Head of caudate nucleus (tissue), 42 donors: ENCODE measurements at regions not wholly inside any gene's neighbourhood (a gene's known extent, or its start where the extent isn't known, plus 50 kb on each side); places are given as distances from the start of the nearest gene placed in this dataset.

ENCODE experiments used
- DNase-seq, 42 donors: peaks; one replicate each; pipeline versions ENCODE4 v3.0.0 to v3.0.0-alpha.2; 2020 to 2021; ENCODE audit warnings: mixed read lengths in 7 of 42
- intact Hi-C: fragments of 100-400 bp; cut with DNase I; formaldehyde crosslinking; loops from one replicate; pipeline ENCODE4 v1.15.0; 2022

DNA sequence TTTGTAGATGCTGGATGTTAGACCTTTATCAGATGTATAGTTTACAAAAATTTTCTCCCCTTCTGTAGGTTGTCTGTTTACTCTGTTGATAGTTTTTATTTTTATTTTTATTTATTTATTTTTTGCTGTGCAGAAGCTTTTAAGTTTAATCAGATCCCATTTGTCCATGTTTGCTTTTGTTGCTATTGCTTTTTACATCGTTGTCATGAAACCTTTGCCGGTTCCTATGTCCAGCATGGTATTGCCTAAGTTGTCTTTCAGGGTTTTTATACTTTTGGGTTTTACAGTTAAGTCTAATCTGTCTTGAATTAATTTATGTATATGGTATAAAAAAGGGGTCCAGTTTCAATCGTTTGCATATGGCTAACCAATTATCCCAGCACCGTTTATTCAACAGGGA, 819.5 kb downstream of the KCNT2 start:
- no peak for DNase-seq
- intact Hi-C loops = no loop called here

DNA sequence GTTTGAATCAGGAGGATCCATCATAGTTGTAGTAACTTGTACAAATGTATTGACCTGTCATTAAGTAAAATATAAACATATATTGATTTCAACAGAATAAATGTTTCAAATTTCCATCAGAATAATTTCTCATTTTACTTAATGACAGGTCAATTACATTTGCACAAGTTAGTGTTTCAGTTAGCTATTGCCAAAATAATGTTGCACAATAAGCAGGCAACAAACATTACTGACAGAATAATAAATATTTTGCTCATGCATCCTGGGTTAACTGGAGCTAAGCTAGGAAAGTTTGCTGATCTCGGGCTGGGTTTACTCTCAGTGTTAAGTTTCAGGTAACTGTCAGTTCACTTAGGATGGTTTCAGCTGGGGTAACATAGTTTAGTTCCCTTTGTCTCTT, 822.4 kb downstream of the KCNT2 start:
- intact Hi-C loops = no loop called here
- no peak for DNase-seq

DNA sequence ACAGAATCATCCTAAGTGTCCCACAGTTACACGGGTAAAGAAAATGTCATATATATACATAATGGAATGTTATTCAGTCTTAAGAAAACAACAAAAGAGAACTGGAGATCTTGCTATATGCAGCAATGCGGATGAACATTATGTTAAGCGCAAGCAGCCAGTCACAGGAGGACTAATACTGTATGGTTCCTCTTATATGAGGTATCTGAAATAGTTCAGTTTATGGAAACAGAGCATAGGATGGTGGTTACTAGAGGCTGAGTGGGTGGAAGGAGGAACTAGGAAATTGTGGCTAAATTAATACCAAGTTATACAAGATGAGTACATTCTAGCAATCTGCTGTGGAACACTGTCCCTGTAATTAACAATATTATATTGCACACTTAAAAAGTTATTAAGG, 834.3 kb downstream of the KCNT2 start:
- intact Hi-C loops = no loop called here
- DNase-seq = no peak

DNA sequence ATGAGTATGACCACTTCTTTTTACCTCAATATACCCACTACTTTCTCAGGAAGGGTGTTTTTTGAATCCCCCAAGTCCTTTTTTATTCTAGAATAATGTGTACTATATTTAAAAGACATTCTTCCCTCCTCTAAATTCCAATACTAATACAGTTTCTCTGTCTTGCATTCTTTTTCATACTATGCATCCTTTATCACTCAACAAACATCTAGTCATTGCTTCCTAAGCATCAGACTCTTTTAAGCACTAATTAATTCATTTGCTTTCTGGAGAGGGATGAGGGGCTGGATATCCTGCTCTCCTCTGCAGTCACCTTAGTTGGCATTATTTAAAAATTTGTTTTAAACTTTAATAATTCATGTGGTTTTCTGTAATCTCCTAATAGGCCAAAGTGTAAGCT, 838.8 kb downstream of the KCNT2 start:
- intact Hi-C loops = no loop called here

DNA sequence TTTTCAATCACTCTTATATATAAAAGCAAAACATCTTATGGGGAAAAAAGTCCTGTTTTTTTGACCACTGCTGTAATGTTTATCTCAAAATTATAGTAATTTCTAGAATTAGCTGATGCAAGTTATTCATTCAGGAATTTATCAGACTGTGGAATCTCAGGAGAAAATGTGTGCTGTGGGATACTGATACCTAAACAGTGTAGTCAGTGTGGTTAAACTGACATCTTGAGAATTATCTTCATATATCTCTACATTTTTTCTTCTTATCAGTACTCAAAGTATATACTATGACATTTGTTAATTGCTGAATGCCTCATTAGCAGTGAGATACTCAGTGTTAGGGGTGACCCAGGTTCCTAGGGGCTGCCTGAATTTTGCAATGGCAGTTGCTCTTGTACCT, 839.3 kb downstream of the KCNT2 start:
- DNase-seq = no peak

More for the DNA sequence above, 838.8 kb downstream of the KCNT2 start:
- no peak for DNase-seq

DNA sequence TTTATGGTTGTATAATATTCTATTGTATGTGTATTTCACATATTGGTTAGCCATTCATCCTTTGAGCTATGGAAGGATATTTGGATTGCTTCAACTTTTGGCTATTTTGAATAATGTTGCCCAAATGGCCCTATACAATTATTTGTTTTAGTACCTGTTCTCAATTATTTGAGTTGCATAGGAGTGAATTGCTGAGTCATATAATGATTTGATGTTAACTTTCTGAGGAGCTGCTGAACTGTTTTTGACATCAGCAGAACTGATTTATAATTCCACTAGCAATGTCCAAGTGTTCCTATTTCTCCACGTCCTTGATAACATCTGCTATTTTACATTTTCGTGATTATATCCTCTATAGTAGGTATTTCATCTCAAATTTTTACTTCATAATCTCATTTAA, 839.9 kb downstream of the KCNT2 start:
- intact Hi-C loops = no loop called here
- DNase-seq = no peak

More for the DNA sequence above, 839.3 kb downstream of the KCNT2 start:
- intact Hi-C loops = no loop called here

DNA sequence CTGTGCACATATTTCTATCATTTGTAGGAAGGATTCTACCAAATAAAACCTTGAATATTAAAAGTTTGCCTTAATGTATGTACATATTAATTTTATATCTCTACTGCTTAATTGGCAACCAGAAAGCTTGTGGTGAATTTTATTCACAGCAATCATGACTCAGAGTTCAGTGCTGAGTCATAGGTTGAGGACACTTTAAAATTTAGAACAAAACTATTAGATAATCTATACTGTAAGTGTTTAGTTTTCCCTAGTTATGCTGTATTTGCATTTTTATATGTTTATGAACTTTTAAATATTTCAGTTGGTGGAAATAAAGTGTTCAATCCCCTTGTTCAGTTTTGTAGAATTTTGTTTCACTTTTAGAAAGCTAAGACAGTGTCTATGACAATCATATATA, 841.5 kb downstream of the KCNT2 start:
- no peak for DNase-seq
- intact Hi-C loops = no loop called here

DNA sequence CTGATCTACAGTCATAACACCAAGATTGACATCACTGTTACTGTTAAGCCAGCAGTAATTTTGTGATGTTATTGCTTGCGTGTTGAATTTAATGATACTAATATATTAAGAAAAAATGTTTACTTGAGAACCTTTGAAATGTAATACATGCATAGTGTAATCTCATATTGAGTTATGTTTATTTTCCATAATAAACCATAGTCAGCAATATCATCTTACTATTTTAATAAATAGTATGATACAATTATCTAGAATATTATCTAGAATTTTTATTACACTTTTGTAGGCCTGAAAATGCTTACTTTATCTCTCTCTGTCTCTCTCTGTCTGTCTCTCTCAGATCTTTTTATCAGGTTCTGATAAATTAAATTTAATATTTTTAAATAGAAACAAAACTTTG, 843.1 kb downstream of the KCNT2 start:
- intact Hi-C loops = no loop called here

DNA sequence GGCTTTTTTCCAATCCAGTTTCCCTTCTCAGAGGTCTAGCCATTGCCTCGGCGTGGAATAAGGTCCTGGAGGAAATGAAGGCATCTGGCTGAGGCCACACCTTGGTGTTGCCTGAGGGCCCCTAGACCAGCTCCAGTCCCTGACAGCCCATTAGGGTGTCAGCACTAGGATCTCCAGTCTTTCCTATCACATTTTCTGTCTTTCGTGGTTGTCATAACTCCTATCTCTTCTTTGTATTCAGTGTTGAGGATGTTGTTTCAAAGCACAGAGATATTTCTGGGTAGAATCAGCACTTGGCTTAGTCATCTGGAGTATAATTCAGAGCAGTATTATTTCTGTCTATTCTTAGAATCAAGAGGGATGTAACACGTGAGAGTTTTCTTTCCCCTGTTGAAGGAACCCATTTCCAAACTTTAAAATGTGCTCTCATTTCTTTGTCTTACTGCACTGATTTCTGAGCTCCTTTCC, 844.3 kb downstream of the KCNT2 start:
- intact Hi-C loops = no loop called here
- no peak for DNase-seq

More for the DNA sequence above, 843.1 kb downstream of the KCNT2 start:
- DNase-seq = no peak

DNA sequence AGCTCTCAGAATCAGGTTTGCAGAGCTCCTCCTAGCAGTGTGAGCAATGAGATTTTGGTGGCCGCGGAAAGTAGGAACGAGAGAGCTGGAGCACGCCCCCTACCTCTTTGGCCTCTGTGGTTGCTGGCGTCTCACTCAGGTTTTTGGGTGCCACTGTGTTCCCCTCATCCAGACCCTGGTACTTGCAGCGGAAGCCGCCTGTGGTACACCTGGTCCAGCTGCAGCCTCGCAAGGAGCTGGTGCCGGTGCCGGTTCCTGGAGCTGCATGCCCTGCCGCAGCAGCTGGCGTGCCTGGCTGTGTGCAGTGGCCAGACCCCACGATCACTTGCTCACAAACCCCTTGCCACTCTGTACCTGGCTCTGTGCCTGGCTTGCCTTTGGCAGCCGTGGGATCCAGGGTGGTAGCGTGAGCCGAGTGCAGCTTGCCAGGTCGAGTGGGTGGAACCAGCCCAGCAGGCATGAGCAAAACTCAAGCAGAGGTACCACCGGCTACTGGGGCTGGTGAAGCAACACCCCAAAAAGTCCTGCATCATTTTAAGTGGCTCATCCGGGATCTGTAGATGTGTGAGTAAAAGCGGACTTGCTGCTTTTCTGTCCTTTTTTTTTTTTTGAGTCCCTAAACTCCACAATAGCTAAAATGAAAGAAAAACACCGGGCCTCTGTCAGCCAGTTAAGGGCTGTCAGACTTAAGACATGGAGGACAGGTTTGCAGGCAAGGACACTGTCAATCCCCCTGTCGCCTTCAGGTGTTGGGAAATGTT, 844.9 kb downstream of the KCNT2 start:
- peak in 5 of 42 donors; percentile 3 to 36 (median 11) for DNase-seq
- intact Hi-C loops = no loop called here

DNA sequence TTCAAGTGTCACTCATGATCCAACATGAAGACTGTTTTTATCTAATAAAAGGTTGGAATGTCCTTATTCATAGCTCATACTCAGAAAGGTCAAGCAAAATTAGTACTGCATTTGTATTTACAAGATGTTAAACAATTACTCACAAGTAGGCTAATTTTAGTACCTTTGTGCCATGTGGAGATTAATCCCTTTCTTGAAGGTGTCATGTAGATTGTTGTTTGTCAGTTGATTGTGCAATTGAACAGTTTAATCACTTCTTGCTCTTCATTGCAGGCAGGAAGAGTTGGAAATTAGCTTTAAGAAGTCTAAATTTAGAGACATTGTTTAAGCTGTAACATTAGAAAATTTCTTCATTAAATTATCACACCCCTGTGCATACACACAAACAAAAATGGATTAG, 847.1 kb downstream of the KCNT2 start:
- intact Hi-C loops = no loop called here
- DNase-seq = no peak

DNA sequence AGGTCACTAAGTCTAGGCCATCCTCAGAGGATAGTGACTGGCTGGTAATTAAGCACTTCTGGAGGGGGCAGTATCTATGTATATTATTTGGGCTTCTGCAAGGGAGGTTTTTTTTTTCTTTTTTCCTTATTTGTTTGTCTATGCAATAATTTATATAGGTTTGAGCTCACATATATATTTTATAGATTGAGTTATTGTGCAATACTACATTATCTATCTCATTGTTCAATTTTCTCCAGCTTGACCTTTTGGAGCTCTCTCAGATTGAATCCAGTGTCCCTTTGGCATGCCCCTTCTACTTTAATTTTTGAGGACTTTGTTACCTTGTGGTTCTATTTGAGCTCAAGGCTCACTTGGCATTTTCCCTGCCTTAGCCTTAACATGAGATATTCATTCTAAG, 852.1 kb downstream of the KCNT2 start:
- no peak for DNase-seq
- intact Hi-C loops = no loop called here

DNA sequence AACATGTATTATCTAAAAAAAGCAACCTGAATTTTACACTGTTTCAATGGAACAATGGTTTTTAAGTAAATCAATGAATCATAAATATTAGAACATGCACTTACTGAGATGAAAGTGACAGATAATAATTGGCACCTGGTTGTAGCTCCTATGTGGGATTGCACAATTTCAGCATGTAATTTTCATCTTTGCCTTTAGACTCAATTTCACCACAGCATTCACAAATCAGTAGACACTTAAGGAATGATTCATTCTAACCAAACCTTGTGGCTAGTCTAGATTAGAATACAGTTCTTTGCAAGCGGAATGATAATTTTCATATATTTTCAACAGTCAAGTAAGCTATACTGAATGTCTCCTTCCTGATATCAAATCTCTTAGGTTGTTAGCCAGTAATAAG, 853.4 kb downstream of the KCNT2 start:
- no peak for DNase-seq
- intact Hi-C loops = no loop called here

DNA sequence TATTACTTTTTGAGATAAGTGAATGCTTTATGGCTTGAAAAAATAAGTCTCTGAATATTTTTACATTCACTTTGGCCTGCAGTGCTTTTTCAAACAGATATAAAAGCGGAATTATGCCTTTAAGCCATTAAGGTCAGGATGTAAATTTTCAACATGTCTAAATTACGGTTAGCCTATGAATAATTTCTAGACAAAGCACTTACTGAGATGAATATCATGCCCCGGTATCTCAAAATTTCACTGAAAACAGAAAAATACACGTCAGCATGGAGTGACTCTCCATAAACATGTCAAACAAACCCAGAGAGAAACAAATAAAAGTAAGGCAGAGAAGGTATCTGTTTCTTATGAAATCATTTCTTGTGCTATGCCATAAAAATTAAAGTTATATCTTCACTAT, 853.9 kb downstream of the KCNT2 start:
- intact Hi-C loops = no loop called here
- DNase-seq = no peak

DNA sequence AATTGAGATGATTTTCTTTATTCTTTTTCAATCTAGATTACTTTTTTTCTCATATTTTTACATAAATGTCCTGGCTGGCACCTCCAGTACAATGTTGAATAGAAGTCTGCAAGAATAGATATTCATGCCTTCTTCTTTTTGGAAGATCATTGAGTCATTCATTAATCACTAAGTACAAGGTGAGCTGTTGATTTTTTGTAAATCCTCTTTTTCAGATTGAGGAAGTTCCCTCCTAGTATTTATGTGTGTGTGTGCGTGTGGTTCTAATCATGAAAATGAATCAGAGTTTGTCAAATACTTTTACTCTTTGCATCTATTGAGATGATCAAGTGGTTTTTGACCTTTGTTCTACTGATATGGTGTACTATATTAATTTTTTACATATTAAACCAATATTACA, 859.3 kb downstream of the KCNT2 start:
- intact Hi-C loops = no loop called here

DNA sequence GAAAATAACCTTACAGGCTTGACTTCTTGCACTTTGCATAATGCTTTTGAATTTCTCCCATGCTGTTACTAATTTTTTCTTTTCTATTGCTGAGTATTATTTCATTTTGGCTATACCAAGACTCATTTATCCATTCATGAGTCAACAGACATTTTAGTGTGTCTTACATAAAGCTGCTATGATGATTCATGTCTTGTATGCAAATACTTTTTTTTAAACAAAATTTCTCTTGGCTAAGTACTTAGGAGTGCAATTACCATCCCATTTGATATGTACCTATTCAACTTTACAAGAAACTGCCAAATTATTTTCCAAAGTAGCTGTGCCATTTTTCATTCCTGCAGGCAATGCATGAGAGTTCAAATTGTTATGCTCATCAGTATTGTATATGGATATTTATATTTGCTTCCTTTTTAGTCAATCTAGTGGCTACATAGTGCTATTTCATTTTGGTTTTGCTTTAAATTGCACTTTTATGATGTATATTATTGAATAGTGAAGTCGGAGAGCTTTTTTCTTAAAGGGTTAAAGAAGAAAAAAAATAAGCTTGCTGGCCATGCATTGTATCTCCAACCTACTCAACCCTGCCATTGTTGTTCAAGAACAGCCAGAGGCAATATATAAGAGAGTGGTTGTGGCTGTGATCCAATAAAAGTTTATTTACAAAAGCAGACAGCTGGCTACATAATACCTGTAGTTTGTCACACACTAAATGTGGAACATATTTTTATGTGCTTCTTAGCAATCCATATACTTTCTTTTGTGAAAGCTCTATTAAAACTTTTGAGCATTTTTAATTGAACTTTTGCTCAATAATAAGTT, 862.8 kb downstream of the KCNT2 start:
- DNase-seq = no peak
- intact Hi-C loops = no loop called here

More for the DNA sequence above, 859.3 kb downstream of the KCNT2 start:
- DNase-seq = no peak

DNA sequence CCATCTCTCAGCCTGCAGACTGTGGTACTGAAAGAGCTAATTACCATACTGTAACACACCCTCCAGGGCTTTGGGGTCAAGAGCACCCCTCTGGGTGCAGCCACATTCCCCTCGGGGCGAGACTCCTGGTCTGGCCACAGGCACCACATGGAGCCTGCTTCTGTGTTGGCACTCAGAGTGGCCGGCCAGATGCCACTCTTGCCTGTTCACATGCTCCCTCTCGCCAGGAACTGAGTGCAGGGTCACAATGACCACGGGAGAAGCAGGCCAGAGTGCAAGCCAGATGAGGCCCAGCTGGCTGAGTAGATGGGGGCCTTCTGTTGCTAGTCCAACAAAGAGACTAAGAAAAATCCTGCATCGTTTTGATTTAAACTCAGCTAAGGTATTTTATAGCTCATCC, 864.0 kb downstream of the KCNT2 start:
- intact Hi-C loops = no loop called here
- DNase-seq = no peak

DNA sequence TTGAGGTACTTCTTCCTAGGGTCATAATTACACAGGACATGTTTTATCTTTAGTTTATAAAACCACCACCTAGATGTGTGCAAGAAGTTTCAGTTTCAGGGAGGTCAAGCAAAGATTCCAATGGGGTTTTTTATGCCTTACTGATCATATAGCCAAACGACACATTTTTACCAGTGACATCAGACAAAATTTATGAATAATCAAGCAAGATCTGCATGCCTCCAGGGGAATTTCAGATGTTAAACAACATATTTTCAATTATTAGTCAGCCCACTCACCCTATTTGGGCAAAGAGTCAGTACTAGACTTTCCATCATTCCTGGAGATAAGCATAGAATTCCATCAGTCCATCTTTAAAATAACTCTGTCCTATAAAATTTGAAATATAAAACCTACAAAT, 867.4 kb downstream of the KCNT2 start:
- DNase-seq = no peak
- intact Hi-C loops = no loop called here

DNA sequence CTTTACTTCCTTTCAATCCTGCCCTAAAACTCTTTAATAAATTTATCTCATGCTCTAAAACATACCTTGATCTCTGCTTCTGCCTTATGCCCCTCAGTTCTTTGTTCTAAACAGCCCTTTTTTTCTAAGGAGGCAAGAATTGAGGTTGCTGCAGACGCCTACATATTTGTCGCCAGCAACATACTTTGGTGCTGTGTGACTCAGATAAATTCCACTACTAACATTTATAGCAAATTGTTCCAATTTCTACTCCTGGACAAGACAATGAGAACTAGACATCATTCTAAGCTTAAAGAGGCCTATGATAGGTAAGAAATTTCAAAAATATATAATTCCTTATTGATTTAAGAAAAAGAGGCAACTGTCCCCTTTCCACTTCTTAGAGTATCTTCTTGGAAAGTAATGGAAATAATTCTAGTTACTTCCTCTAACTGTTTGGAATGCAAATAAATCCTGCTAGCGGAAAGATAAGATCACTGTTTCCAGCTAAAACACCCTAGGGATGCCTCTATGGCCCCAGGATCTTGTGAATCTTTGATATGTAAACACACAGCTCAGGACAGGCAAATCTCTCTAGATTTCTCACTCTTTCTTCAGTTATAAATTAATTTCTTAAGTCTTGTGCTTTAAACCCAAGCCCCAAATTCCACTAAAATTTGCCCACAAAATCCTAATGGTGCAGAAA, 869.1 kb downstream of the KCNT2 start:
- DNase-seq = no peak
- intact Hi-C loops = no loop called here

DNA sequence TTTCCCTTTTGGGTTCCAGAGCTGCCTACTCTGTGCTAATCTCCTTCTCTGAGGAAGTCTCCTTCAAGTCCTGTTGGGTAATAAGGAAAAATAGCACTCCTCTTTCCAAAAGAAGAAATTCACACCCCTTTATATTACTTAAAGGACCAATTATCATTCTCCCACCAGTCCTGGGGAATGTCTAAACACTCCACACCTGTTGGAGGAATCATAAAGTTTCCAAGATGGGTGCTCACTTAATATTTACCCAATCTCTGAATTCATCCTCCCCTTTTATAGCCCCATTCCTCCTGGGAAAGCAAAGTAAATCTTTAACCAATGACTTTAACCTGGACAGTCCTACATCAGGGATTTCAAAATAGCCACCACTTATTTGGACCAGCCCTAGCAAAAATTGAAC, 873.1 kb downstream of the KCNT2 start:
- intact Hi-C loops = no loop called here
- DNase-seq = no peak
